ENCODE measurements at regions not wholly inside any gene's neighbourhood (a gene's known extent, or its start where the extent isn't known, plus 50 kb on each side); places are given as distances from the start of the nearest gene placed in this dataset.

DNA sequence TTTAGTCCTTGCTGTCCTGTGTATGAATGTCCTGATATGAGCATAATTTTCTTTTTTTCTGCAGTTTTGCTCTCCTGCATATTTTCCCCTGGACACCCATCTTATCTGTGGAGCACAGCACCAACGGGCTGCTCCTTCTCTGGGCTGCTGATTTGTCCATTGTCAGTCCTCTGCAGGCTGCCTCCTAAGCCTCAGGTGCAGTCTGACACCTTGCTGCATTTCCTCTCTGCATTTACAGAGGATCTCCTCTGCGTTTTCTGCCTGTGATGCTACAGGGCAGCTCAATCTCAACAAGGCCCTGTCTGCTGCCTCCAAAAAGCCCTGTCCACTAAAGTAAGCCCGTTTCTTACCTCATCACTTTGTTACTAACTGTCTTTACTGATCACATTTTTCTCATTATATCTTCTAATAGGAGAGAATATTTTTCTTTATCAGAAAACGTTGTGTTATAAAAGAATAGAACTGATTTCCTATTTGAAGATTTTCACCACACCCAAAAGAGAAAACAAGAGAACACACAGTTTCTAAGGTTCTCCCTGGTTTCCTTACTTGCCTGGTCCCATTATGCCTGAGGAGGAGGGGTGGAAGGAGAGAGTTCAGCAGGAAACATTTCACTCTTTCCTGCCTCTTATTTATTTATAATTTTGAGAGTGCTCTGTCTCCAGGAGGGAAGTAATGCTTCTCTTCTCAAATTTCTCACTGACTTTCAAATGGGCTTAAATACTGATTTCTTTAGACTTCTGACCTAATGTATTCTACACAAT, 65.6 kb upstream of the TDRD3 start:
- TF ChIP-seq YY1 (IDR thresholded peaks at IDR 0.05; ENCODE audit: insufficient read depth, insufficient read length) (no peak), SUZ12 (IDR thresholded peaks at IDR 0.05; ENCODE audit: extremely low read depth, insufficient read depth, insufficient read length) (no peak)
